Liver (tissue), 8 donors: ENCODE measurements at regions not wholly inside any gene's neighbourhood (a gene's known extent, or its start where the extent isn't known, plus 50 kb on each side); places are given as distances from the start of the nearest gene placed in this dataset.

Experiments used
- DNase-seq: peaks from one replicate; pipeline ENCODE4 v3.0.0-alpha.2; 2017; ENCODE audit warnings: low spot score
- H3K27ac ChIP-seq, 2 donors: one replicate each; pipeline ENCODE4 v1.7.0; 2013; ENCODE audit warnings: inconsistent platforms in 2 of 2, low read length in 2 of 2, control low read depth in 1 of 2, low read depth in 1 of 2, mild to moderate bottlenecking in 1 of 2
- H3K27me3 ChIP-seq, 4 donors: one replicate each; pipeline versions ENCODE4 v1.6.1 to v1.7.0; 2013; ENCODE audit warnings: low read length in 3 of 4, inconsistent platforms in 1 of 4, mild to moderate bottlenecking in 1 of 4, moderate library complexity in 1 of 4; ENCODE audit not compliant: control insufficient read depth in 4 of 4, insufficient read depth in 4 of 4
- H3K36me3 ChIP-seq, 4 donors: one replicate each; pipeline versions ENCODE4 v1.6.1 to v1.7.0; 2013; ENCODE audit warnings: low read length in 3 of 4, mild to moderate bottlenecking in 3 of 4, low read depth in 1 of 4, moderate library complexity in 1 of 4; ENCODE audit not compliant: control insufficient read depth in 4 of 4, insufficient read depth in 3 of 4
- H3K4me1 ChIP-seq, 4 donors: one replicate each; pipeline versions ENCODE4 v1.6.1 to v1.7.0; 2013; ENCODE audit warnings: low read length in 3 of 4, mild to moderate bottlenecking in 3 of 4, moderate library complexity in 1 of 4; ENCODE audit not compliant: control insufficient read depth in 4 of 4, insufficient read depth in 4 of 4
- H3K4me3 ChIP-seq, 3 donors: one replicate each; pipeline versions ENCODE4 v1.6.1 to v1.7.0; 2013; ENCODE audit warnings: low read length in 3 of 3, control low read depth in 1 of 3, low read depth in 1 of 3, mild to moderate bottlenecking in 1 of 3
- H3K9ac ChIP-seq, 2 donors: one replicate each; pipeline ENCODE4 v1.7.0; 2013; ENCODE audit warnings: low read length in 2 of 2, mild to moderate bottlenecking in 2 of 2, moderate library complexity in 2 of 2, control low read depth in 1 of 2, low read depth in 1 of 2
- H3K9me3 ChIP-seq, 4 donors: one replicate each; pipeline versions ENCODE4 v1.6.1 to v1.7.0; 2013; ENCODE audit warnings: low read length in 3 of 4; ENCODE audit not compliant: control insufficient read depth in 4 of 4
- EGR1 ChIP-seq, 2 donors: IDR thresholded peaks; 2 replicates each; pipeline ENCODE4 v1.6.1; 2016 to 2018; ENCODE audit warnings: antibody characterized with exemption in 2 of 2, low read depth in 2 of 2
- FOXA1 ChIP-seq: IDR thresholded peaks from 2 replicates; pipeline ENCODE4 v1.6.1; 2016; ENCODE audit warnings: antibody characterized with exemption
- FOXA2 ChIP-seq: IDR thresholded peaks from 2 replicates; pipeline ENCODE4 v1.6.1; 2016; ENCODE audit warnings: antibody characterized with exemption
- GABPA ChIP-seq, 2 donors: IDR thresholded peaks in 1 of 2; conservative IDR thresholded peaks in 1 of 2; 2 replicates each; pipeline ENCODE4 v1.6.1; 2016; ENCODE audit warnings: antibody characterized with exemption in 2 of 2, mild to moderate bottlenecking in 1 of 2, moderate library complexity in 1 of 2
- HNF4A ChIP-seq, 2 donors: conservative IDR thresholded peaks; 2 replicates each; pipeline ENCODE4 v1.6.1; 2016; ENCODE audit warnings: antibody characterized with exemption in 2 of 2, mild to moderate bottlenecking in 2 of 2
- HNF4G ChIP-seq: IDR thresholded peaks from 2 replicates; pipeline ENCODE4 v1.6.1; 2016; ENCODE audit warnings: antibody characterized with exemption
- JUND ChIP-seq, 2 donors: IDR thresholded peaks; 2 replicates each; pipeline ENCODE4 v1.6.1; 2016; ENCODE audit warnings: antibody characterized with exemption in 2 of 2
- NR2F2 ChIP-seq: IDR thresholded peaks from 2 replicates; pipeline ENCODE4 v1.6.1; 2016; ENCODE audit warnings: antibody characterized with exemption
- RAD21 ChIP-seq, 2 donors: IDR thresholded peaks; 2 replicates each; pipeline ENCODE4 v1.6.1; 2016; ENCODE audit warnings: antibody characterized with exemption in 2 of 2, mild to moderate bottlenecking in 2 of 2
- RXRA ChIP-seq, 2 donors: IDR thresholded peaks; 2 replicates each; pipeline ENCODE4 v1.6.1; 2017 to 2018; ENCODE audit warnings: antibody characterized with exemption in 2 of 2, mild to moderate bottlenecking in 1 of 2
- SP1 ChIP-seq: IDR thresholded peaks from 2 replicates; pipeline ENCODE4 v1.6.1; 2018; ENCODE audit warnings: antibody characterized with exemption, mild to moderate bottlenecking
- TAF1 ChIP-seq: conservative IDR thresholded peaks from 2 replicates; pipeline ENCODE4 v1.6.1; 2016; ENCODE audit warnings: antibody characterized with exemption, mild to moderate bottlenecking
- YY1 ChIP-seq: IDR thresholded peaks from 2 replicates; pipeline ENCODE4 v1.6.1; 2016; ENCODE audit warnings: antibody characterized with exemption, mild to moderate bottlenecking
- WGBS: extraction: QIAGEN DNeasy Blood & Tissue Kit; methylation state at CpG from one replicate; pipeline ENCODE4 v1.1.7; 2013; 5-methylcytosine and 5-hydroxymethylcytosine counted together
- TF ChIP-seq, protein P1 (sequence below): fragments of 150-350 bp; IDR thresholded peaks from 2 replicates; pipeline ENCODE4 v1.5.1; 2017; ENCODE audit warnings: improper control_type of control experiment, low read depth, low read length; ENCODE audit not compliant: missing input control
- TF ChIP-seq, protein P2 (sequence below): IDR thresholded peaks from 2 replicates; pipeline ENCODE4 v1.6.1; 2016; ENCODE audit warnings: antibody characterized with exemption
- TF ChIP-seq, protein P3 (sequence below): IDR thresholded peaks from 2 replicates; pipeline ENCODE4 v1.6.1; 2016; ENCODE audit warnings: antibody characterized with exemption, mild to moderate bottlenecking
- TF ChIP-seq, protein P4 (sequence below): IDR thresholded peaks from 2 replicates; pipeline ENCODE4 v1.6.1; 2016; ENCODE audit warnings: antibody characterized with exemption
- TF ChIP-seq, protein P5 (sequence below): IDR thresholded peaks from 2 replicates; pipeline ENCODE4 v1.6.1; 2016; ENCODE audit warnings: antibody characterized with exemption
- donor health status: healthy.
- donor health status: healthy.
- donor health status: healthy.
- donor health status: healthy.
- donor health status: healthy.

DNA sequence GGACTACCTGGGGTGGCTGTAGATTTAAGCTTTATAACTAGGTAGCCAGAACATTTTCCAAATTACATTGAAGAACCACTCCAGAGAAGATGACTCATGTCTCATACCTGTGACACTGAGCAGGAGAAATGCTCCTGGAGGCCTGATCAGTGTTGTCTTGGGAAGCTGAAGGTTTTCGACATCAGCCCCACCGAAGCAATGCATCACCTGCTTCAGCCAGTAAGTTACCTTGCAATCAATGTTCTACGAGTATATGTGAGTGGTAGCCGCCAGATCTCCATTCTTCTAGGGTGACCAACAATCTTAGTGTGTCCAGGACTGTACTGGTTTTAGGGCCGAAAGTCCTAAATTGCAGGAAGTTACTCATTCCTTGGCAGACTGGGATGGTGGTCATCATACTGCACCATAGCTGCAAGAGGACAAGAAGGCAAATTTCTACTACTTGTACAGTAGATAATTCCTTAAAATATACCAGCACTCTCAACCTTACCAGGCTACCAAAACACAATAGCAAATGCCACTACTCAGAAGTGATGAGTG is 109.3 kb upstream of the LINC00305 start:
- WGBS = 84% methylated on average over 5 of the region's 5 CpGs
- Histone ChIP-seq H3K9ac (no peak overlapping the region), H3K4me1 (peaks cover 4 to 27% (median 23%) of the 10 kb centered on the region in 4 donors), H3K4me3 (no peak overlapping the region), H3K9me3 (no peaks in the 10 kb centered on the region), H3K27ac (no peak overlapping the region), H3K36me3 (no peaks in the 10 kb centered on the region), H3K27me3 (no peaks in the 10 kb centered on the region)
- TF ChIP-seq TAF1 = no peak
- TF ChIP-seq RAD21 (IDR thresholded peaks at IDR 0.05) = no peak
- TF ChIP-seq FOXA1 = no peak
- TF ChIP-seq JUND (IDR thresholded peaks at IDR 0.05) = no peak
- no peak for TF ChIP-seq HNF4A (conservative IDR thresholded peaks at IDR 0.05)
- no peak for TF ChIP-seq FOXA2
- no peak for TF ChIP-seq EGR1 (IDR thresholded peaks at IDR 0.05; ENCODE audit: low read depth in 2 of 2)
- no peak for TF ChIP-seq YY1
- no peak for DNase-seq

DNA sequence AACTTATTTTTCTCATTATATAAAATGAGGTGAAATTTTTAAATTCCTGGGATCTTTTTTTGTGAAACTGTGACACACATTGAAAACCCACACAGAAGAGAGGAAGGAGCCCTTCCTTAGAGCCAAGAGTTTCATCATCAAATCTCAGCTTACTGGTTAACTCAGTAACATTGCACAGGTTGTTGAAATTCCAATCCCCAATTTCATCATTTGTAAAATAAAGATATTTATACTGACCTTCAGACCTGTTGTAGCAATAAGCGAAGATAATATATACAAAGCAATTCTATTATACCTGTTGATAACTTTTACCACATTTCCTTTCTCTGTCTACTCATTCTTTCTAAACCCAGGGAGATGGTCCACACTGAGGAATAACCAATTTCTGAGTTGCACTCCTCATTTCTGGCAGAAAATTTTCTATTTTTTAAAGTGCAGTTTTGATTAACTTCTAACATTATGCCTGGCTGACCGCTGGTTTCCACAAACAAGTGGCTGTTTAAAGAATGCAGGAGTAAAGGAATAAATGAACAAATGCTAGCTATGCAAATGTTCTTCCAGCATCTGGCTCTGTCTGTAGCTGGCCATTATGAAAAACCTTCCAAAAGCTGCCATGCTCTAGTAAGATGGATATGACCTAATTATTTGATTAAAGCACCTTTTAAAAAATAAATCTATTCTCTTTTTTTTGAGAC is 105.7 kb upstream of the LINC00305 start:
- WGBS = 29% methylated on average over 2 of the region's 2 CpGs

More for the DNA sequence above, 105.7 kb upstream of the LINC00305 start:
- TF ChIP-seq HNF4A (conservative IDR thresholded peaks at IDR 0.05) (peak; percentile 87 to 93), EGR1 (IDR thresholded peaks at IDR 0.05; ENCODE audit: low read depth in 2 of 2) (peak in 1 of 2 donors; percentile 11), FOXA2 (peak; percentile 9), NR2F2 (peak; percentile 61), YY1 (peak; percentile 62), GABPA (IDR thresholded peaks at IDR 0.05 in 1 of 2, conservative IDR thresholded peaks at IDR 0.05 in 1 of 2) (no peak), JUND (IDR thresholded peaks at IDR 0.05) (peak; percentile 55 to 65), SP1 (peak; percentile 79), RAD21 (IDR thresholded peaks at IDR 0.05) (peak; percentile 31 to 54), TAF1 (no peak), FOXA1 (peak; percentile 19), HNF4G (peak; percentile 76), RXRA (IDR thresholded peaks at IDR 0.05) (peak; percentile 53 to 66)
- TF ChIP-seq, protein P1, sequence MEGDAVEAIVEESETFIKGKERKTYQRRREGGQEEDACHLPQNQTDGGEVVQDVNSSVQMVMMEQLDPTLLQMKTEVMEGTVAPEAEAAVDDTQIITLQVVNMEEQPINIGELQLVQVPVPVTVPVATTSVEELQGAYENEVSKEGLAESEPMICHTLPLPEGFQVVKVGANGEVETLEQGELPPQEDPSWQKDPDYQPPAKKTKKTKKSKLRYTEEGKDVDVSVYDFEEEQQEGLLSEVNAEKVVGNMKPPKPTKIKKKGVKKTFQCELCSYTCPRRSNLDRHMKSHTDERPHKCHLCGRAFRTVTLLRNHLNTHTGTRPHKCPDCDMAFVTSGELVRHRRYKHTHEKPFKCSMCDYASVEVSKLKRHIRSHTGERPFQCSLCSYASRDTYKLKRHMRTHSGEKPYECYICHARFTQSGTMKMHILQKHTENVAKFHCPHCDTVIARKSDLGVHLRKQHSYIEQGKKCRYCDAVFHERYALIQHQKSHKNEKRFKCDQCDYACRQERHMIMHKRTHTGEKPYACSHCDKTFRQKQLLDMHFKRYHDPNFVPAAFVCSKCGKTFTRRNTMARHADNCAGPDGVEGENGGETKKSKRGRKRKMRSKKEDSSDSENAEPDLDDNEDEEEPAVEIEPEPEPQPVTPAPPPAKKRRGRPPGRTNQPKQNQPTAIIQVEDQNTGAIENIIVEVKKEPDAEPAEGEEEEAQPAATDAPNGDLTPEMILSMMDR = no peak
- TF ChIP-seq, protein P2, sequence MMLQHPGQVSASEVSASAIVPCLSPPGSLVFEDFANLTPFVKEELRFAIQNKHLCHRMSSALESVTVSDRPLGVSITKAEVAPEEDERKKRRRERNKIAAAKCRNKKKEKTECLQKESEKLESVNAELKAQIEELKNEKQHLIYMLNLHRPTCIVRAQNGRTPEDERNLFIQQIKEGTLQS = peak; percentile 98
- TF ChIP-seq, protein P3, sequence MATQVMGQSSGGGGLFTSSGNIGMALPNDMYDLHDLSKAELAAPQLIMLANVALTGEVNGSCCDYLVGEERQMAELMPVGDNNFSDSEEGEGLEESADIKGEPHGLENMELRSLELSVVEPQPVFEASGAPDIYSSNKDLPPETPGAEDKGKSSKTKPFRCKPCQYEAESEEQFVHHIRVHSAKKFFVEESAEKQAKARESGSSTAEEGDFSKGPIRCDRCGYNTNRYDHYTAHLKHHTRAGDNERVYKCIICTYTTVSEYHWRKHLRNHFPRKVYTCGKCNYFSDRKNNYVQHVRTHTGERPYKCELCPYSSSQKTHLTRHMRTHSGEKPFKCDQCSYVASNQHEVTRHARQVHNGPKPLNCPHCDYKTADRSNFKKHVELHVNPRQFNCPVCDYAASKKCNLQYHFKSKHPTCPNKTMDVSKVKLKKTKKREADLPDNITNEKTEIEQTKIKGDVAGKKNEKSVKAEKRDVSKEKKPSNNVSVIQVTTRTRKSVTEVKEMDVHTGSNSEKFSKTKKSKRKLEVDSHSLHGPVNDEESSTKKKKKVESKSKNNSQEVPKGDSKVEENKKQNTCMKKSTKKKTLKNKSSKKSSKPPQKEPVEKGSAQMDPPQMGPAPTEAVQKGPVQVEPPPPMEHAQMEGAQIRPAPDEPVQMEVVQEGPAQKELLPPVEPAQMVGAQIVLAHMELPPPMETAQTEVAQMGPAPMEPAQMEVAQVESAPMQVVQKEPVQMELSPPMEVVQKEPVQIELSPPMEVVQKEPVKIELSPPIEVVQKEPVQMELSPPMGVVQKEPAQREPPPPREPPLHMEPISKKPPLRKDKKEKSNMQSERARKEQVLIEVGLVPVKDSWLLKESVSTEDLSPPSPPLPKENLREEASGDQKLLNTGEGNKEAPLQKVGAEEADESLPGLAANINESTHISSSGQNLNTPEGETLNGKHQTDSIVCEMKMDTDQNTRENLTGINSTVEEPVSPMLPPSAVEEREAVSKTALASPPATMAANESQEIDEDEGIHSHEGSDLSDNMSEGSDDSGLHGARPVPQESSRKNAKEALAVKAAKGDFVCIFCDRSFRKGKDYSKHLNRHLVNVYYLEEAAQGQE = peak; percentile 58
- TF ChIP-seq, protein P4, sequence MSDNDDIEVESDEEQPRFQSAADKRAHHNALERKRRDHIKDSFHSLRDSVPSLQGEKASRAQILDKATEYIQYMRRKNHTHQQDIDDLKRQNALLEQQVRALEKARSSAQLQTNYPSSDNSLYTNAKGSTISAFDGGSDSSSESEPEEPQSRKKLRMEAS = peak; percentile 47
- TF ChIP-seq, protein P5, sequence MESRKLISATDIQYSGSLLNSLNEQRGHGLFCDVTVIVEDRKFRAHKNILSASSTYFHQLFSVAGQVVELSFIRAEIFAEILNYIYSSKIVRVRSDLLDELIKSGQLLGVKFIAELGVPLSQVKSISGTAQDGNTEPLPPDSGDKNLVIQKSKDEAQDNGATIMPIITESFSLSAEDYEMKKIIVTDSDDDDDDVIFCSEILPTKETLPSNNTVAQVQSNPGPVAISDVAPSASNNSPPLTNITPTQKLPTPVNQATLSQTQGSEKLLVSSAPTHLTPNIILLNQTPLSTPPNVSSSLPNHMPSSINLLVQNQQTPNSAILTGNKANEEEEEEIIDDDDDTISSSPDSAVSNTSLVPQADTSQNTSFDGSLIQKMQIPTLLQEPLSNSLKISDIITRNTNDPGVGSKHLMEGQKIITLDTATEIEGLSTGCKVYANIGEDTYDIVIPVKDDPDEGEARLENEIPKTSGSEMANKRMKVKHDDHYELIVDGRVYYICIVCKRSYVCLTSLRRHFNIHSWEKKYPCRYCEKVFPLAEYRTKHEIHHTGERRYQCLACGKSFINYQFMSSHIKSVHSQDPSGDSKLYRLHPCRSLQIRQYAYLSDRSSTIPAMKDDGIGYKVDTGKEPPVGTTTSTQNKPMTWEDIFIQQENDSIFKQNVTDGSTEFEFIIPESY = peak; percentile 59
- no peaks in the 10 kb centered on the region for H3K9me3 ChIP-seq
- H3K4me3 ChIP-seq = no peak overlapping the region
- no peak for DNase-seq
- H3K36me3 ChIP-seq = no peaks in the 10 kb centered on the region
- H3K27me3 ChIP-seq = no peaks in the 10 kb centered on the region
- peak overlapping the region; percentile 64 to 68 for H3K27ac ChIP-seq
- H3K4me1 ChIP-seq = peaks cover 4 to 38% (median 24%) of the 10 kb centered on the region in 4 donors
- no peak overlapping the region for H3K9ac ChIP-seq
